Heart right ventricle (tissue), 16 donors: ENCODE measurements at regions not wholly inside any gene's neighbourhood (a gene's known extent, or its start where the extent isn't known, plus 50 kb on each side); places are given as distances from the start of the nearest gene placed in this dataset.

Experiments used
- ATAC-seq, 8 donors: fragments of 200-7000 bp; cut with Tn5 transposase; one replicate each; pipeline ENCODE4 v1.9.1; 2020; ENCODE audit warnings: mild to moderate bottlenecking in 8 of 8, moderate library complexity in 8 of 8, moderate number of reproducible peaks in 1 of 8
- DNase-seq, 2 donors: peaks; one replicate each; pipeline ENCODE4 v3.0.0-alpha.2; 2020
- H3K27ac ChIP-seq, 10 donors: fragments of 200-600 bp; sonication (generic) in 2 of 10; one replicate each; pipeline versions ENCODE4 v1.5.0 to v1.8.0; 2020 to 2022; ENCODE audit warnings: mild to moderate bottlenecking in 3 of 10
- H3K27me3 ChIP-seq, 7 donors: fragments of 200-600 bp; one replicate each; pipeline ENCODE4 v1.8.0; 2021 to 2022; ENCODE audit warnings: mild to moderate bottlenecking in 2 of 7
- H3K36me3 ChIP-seq, 9 donors: fragments of 200-600 bp; sonication (generic) in 1 of 9; one replicate each; pipeline versions ENCODE4 v1.5.0 to v1.8.0; 2020 to 2022; ENCODE audit warnings: mild to moderate bottlenecking in 2 of 9
- H3K4me1 ChIP-seq, 9 donors: fragments of 200-600 bp; sonication (generic) in 1 of 9; one replicate each; pipeline versions ENCODE4 v1.5.0 to v1.8.0; 2020 to 2022; ENCODE audit warnings: mild to moderate bottlenecking in 4 of 9
- H3K4me3 ChIP-seq, 10 donors: fragments of 200-600 bp; sonication (generic) in 2 of 10; one replicate each; pipeline versions ENCODE4 v1.5.0 to v1.8.0; 2020 to 2022; ENCODE audit warnings: mild to moderate bottlenecking in 7 of 10, moderate library complexity in 2 of 10
- H3K9me3 ChIP-seq, 11 donors: fragments of 200-600 bp in 10 of 11; sonication (generic) in 2 of 11; one replicate each; pipeline versions ENCODE4 v1.5.0 to v1.8.0; 2013 to 2022; ENCODE audit warnings: mild to moderate bottlenecking in 2 of 11, control low read depth in 1 of 11, moderate library complexity in 1 of 11
- CTCF ChIP-seq, 9 donors: fragments of 200-600 bp; sonication (generic) in 2 of 9; IDR thresholded peaks; one replicate each; pipeline versions ENCODE4 v1.5.0 to v1.8.0; 2021 to 2022; ENCODE audit warnings: antibody characterized with exemption in 9 of 9, mild to moderate bottlenecking in 5 of 9, moderate library complexity in 1 of 9
- WGBS, 2 donors: extraction: QIAGEN DNeasy Blood & Tissue Kit; methylation state at CpG; one replicate each; pipeline ENCODE4 v1.1.7; 2013; ENCODE audit warnings: inconsistent platforms in 1 of 2; 5-methylcytosine and 5-hydroxymethylcytosine counted together
- intact Hi-C, 10 donors: fragments of 100-400 bp; cut with DNase I; formaldehyde crosslinking; loops; one replicate each; pipeline versions ENCODE4 v1.11.1 to v1.14.2; 2022
- donor health status: Arrhythmogenic right ventricular cardiomyopathy.
- donor health status: ischemic (EF 13 %, LVEDD 7.1; RV severe dilation, severe dysfunction).
- donor health status: healthy with polysubstance abuse.
- donor health status: DM: no; HTN: yes; CAD: no.
- donor health status: DM: no; HTN: no; CAD: no.
- donor health status: ischemic (EF 25% LVEDD 6.9; RV normal size, moderate dysfunction).
- donor health status: ischemic (EF 25% LVEDD 5.7; RV mildly dilated, moderate dysfunction).
- donor health status: healthy.
- donor health status: DM: yes; HTN: yes; CAD: no.
- donor health status: Ischemic cardiomyopathy.
- donor health status: ischemic (EF 35%, LVEDD 5.7; RV mildly dilated, moderate dysfunction).
- donor health status: nonischemic (EF 11% LVEDD 7.7; RV severe dilation, severe dysfunction).
- donor health status: DM: yes; HTN: yes; CAD: no.
- donor health status: PGD.
- donor health status: ischemic (EF 29% LVEDD 5.4; RV normal size, mild dysfunction).
- donor health status: nonischemic (EF 23%, LVEDD 6.1; RV moderate dilation, normal function).

DNA sequence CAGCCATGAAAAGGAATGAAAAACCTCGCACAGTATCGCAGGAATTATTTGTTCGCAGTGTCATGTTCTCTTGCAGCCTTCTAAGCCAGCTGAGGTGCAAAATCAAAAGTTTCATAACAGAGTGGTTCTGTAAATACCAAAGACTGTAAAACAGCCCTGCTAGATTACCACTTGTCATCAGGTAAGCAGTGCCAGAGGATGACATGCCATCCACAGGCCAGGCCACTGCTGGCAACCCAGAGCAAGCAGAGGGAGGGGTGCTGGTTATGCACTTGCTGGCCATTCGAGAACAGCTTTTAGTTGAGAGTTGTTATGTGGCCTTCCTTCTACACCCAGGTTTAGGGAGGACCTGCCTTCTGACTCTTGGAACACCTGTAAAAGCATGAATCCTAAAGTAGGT, 114.3 kb upstream of the MGAT5 start:
- Histone ChIP-seq H3K4me1 (peaks cover 7 to 100% (median 87%) of the 10 kb centered on the region in 9 donors), H3K36me3 (no peaks in the 10 kb centered on the region), H3K27ac (peak overlapping the region in 9 of 10 donors; percentile 48 to 85 (median 73)), H3K4me3 (no peak overlapping the region), H3K27me3 (no peaks in the 10 kb centered on the region), H3K9me3 (no peaks in the 10 kb centered on the region)
- peak; percentile 76 to 91 (median 83) for ATAC-seq
- intact Hi-C loops, result loop anchor here in 4 of 10 donors (5.0 to 10.0 kb wide), 3 partner anchors 33 to 68 kb away; no protein-coding TSS in a partner anchor
- peak in 1 of 2 donors; percentile 70 for DNase-seq
- no peak for TF ChIP-seq CTCF (IDR thresholded peaks at IDR 0.05)
- WGBS, 2 donors, result 56 to 76% methylated on average over 4 of the region's 4 CpGs

GRCh38 chr2:134140251-134140661, 113.6 kb upstream of the MGAT5 start:
- H3K4me3 ChIP-seq, result no peak overlapping the region
- H3K9me3 ChIP-seq, result no peaks in the 10 kb centered on the region
- no peak for TF ChIP-seq CTCF (IDR thresholded peaks at IDR 0.05)
- peak in 1 of 2 donors; percentile 28 for DNase-seq
- ATAC-seq, result peak in 4 of 8 donors; percentile 11 to 30 (median 20)
- H3K4me1 ChIP-seq, result peaks cover 7 to 96% (median 86%) of the 10 kb centered on the region in 9 donors
- WGBS, 2 donors, result 59 to 76% methylated on average over 9 of the region's 9 CpGs
- peak overlapping the region; percentile 13 to 85 (median 66) for H3K27ac ChIP-seq
- H3K27me3 ChIP-seq, result no peaks in the 10 kb centered on the region
- H3K36me3 ChIP-seq, result no peaks in the 10 kb centered on the region
- intact Hi-C loops, result no loop called here

GRCh38 chr2:134141598-134142340, 112.1 kb upstream of the MGAT5 start:
- Histone ChIP-seq H3K27ac (peak overlapping the region in 4 of 10 donors; percentile 23 to 53 (median 34)), H3K4me3 (no peak overlapping the region), H3K27me3 (no peaks in the 10 kb centered on the region), H3K9me3 (no peaks in the 10 kb centered on the region), H3K36me3 (no peaks in the 10 kb centered on the region), H3K4me1 (peaks cover 7 to 89% (median 74%) of the 10 kb centered on the region in 9 donors)
- TF ChIP-seq CTCF (IDR thresholded peaks at IDR 0.05), result no peak
- ATAC-seq (peak in 2 of 8 donors; percentile 18 to 26), DNase-seq (no peak)
- WGBS, 2 donors, result 66 to 85% methylated on average over 6 of the region's 6 CpGs
- intact Hi-C loops, result no loop called here

- H3K4me1 ChIP-seq, result peaks cover 7 to 89% (median 74%) of the 10 kb centered on the region in 9 donors
- intact Hi-C loops, result no loop called here
- no peak for TF ChIP-seq CTCF (IDR thresholded peaks at IDR 0.05)
- H3K36me3 ChIP-seq, result no peaks in the 10 kb centered on the region
- WGBS, 2 donors, result 85 to 86% methylated on average over 4 of the region's 4 CpGs
- DNase-seq (no peak), ATAC-seq (no peak)
- H3K4me3 ChIP-seq, result no peak overlapping the region
- H3K27ac ChIP-seq, result peak overlapping the region in 2 of 10 donors; percentile 29 to 38
- H3K27me3 ChIP-seq, result no peaks in the 10 kb centered on the region
- H3K9me3 ChIP-seq, result no peaks in the 10 kb centered on the region
Measured at GRCh38 chr2:134142341-134142738, 111.5 kb upstream of the MGAT5 start.
